Activated CD4-positive, alpha-beta T cell treated with anti-CD3 and anti-CD28 coated beads, Interleukin-2, amount 10 ng/mL, durations not matched to agents 7 days and 5 days (primary cell): ENCODE measurements at regions not wholly inside any gene's neighbourhood (a gene's known extent, or its start where the extent isn't known, plus 50 kb on each side); places are given as distances from the start of the nearest gene placed in this dataset.

Source experiments
- CTCF ChIA-PET: fragments of 350-600 bp; sonication (Branson Sonifier 250); formaldehyde crosslinking; loops from one replicate; lab custom pipeline; 2021; ENCODE audit warnings: antibody characterized with exemption; lab: Charles Lee
- POLR2A ChIA-PET: fragments of 350-600 bp; sonication (Branson Sonifier 250); formaldehyde crosslinking; loops from one replicate; lab custom pipeline; 2021; ENCODE audit warnings: antibody characterized with exemption; lab: Charles Lee
- DNase-seq: peaks from one replicate; pipeline ENCODE4 v3.0.0-alpha.2; 2020
- H3K27ac Mint-ChIP-seq: one replicate; pipeline ENCODE4 v1.8.0; 2021; ENCODE audit warnings: mild to moderate bottlenecking, moderate library complexity, mixed read lengths
- H3K27me3 Mint-ChIP-seq: one replicate; pipeline ENCODE4 v1.8.0; 2021; ENCODE audit warnings: mixed read lengths
- H3K36me3 Mint-ChIP-seq: one replicate; pipeline ENCODE4 v1.8.0; 2021; ENCODE audit warnings: low read depth, mixed read lengths
- H3K4me1 Mint-ChIP-seq: one replicate; pipeline ENCODE4 v1.8.0; 2021; ENCODE audit warnings: mixed read lengths
- H3K4me3 Mint-ChIP-seq: one replicate; pipeline ENCODE4 v1.8.0; 2021; ENCODE audit warnings: mild to moderate bottlenecking, moderate library complexity, mixed read lengths
- H3K9me3 Mint-ChIP-seq: one replicate; pipeline ENCODE4 v1.8.0; 2021; ENCODE audit warnings: mixed read lengths

- ChIA-PET POLR2A (no interaction called here), CTCF (no interaction called here)
- Mint-ChIP-seq H3K27ac (no peak overlapping the region), H3K27me3 (no peaks in the 10 kb centered on the region), H3K36me3 (no peaks in the 10 kb centered on the region), H3K4me3 (no peak overlapping the region), H3K4me1 (no peaks in the 10 kb centered on the region), H3K9me3 (no peaks in the 10 kb centered on the region)
- no peak for DNase-seq
Measured at GRCh38 chr3:84566256-84566655, 392.5 kb upstream of the CADM2 start.

GRCh38 chr3:84567796-84568195, 391.0 kb upstream of the CADM2 start:
- H3K27me3 Mint-ChIP-seq = no peaks in the 10 kb centered on the region
- no peak overlapping the region for H3K27ac Mint-ChIP-seq
- ChIA-PET POLR2A (no interaction called here), CTCF (no interaction called here)
- H3K36me3 Mint-ChIP-seq = no peaks in the 10 kb centered on the region
- DNase-seq = no peak
- no peaks in the 10 kb centered on the region for H3K4me1 Mint-ChIP-seq
- peaks cover 2% of the 10 kb centered on the region for H3K9me3 Mint-ChIP-seq
- H3K4me3 Mint-ChIP-seq = no peak overlapping the region

GRCh38 chr3:84573962-84574361, 384.8 kb upstream of the CADM2 start:
- no peaks in the 10 kb centered on the region for H3K27me3 Mint-ChIP-seq
- no peaks in the 10 kb centered on the region for H3K36me3 Mint-ChIP-seq
- H3K4me1 Mint-ChIP-seq = no peaks in the 10 kb centered on the region
- no peak overlapping the region for H3K4me3 Mint-ChIP-seq
- CTCF ChIA-PET = interaction anchor here (0.6 kb wide), 1 partner anchor 263 kb away, joined by 6 read pairs; no protein-coding TSS in a partner anchor
- POLR2A ChIA-PET = no interaction called here
- peaks cover 11% of the 10 kb centered on the region for H3K9me3 Mint-ChIP-seq
- H3K27ac Mint-ChIP-seq = no peak overlapping the region
- no peak for DNase-seq

GRCh38 chr3:84586427-84586826, 372.4 kb upstream of the CADM2 start:
- no peak for DNase-seq
- no peak overlapping the region for H3K27ac Mint-ChIP-seq
- CTCF ChIA-PET = no interaction called here
- H3K9me3 Mint-ChIP-seq = peaks cover 5% of the 10 kb centered on the region
- H3K4me1 Mint-ChIP-seq = no peaks in the 10 kb centered on the region
- POLR2A ChIA-PET = no interaction called here
- no peaks in the 10 kb centered on the region for H3K27me3 Mint-ChIP-seq
- no peak overlapping the region for H3K4me3 Mint-ChIP-seq
- no peaks in the 10 kb centered on the region for H3K36me3 Mint-ChIP-seq

GRCh38 chr3:84600703-84601225, 358.0 kb upstream of the CADM2 start:
- DNase-seq = no peak
- Mint-ChIP-seq H3K9me3 (peaks cover 2% of the 10 kb centered on the region), H3K27me3 (no peaks in the 10 kb centered on the region), H3K36me3 (no peaks in the 10 kb centered on the region), H3K27ac (no peak overlapping the region), H3K4me3 (no peak overlapping the region), H3K4me1 (no peaks in the 10 kb centered on the region)
- ChIA-PET CTCF (no interaction called here), POLR2A (no interaction called here)

- POLR2A ChIA-PET = no interaction called here
- no peak for DNase-seq
- Mint-ChIP-seq H3K36me3 (no peaks in the 10 kb centered on the region), H3K27ac (no peak overlapping the region), H3K27me3 (no peaks in the 10 kb centered on the region), H3K4me3 (no peak overlapping the region), H3K4me1 (no peaks in the 10 kb centered on the region), H3K9me3 (peaks cover 3% of the 10 kb centered on the region)
- CTCF ChIA-PET = no interaction called here
Measured at GRCh38 chr3:84601303-84601702, 357.5 kb upstream of the CADM2 start.

- Mint-ChIP-seq H3K36me3 (no peaks in the 10 kb centered on the region), H3K4me3 (no peak overlapping the region), H3K9me3 (peaks cover 15% of the 10 kb centered on the region), H3K4me1 (no peaks in the 10 kb centered on the region), H3K27ac (no peak overlapping the region), H3K27me3 (no peaks in the 10 kb centered on the region)
- POLR2A ChIA-PET = no interaction called here
- no peak for DNase-seq
- CTCF ChIA-PET = no interaction called here
Measured at GRCh38 chr3:84621823-84622222, 337.0 kb upstream of the CADM2 start.

GRCh38 chr3:84634668-84635067, 324.1 kb upstream of the CADM2 start:
- H3K27me3 Mint-ChIP-seq = no peaks in the 10 kb centered on the region
- ChIA-PET CTCF (no interaction called here), POLR2A (no interaction called here)
- H3K27ac Mint-ChIP-seq = no peak overlapping the region
- no peaks in the 10 kb centered on the region for H3K4me1 Mint-ChIP-seq
- no peaks in the 10 kb centered on the region for H3K36me3 Mint-ChIP-seq
- no peak overlapping the region for H3K4me3 Mint-ChIP-seq
- peaks cover 4% of the 10 kb centered on the region for H3K9me3 Mint-ChIP-seq
- DNase-seq = no peak

GRCh38 chr3:84637272-84637671, 321.5 kb upstream of the CADM2 start:
- Mint-ChIP-seq H3K27me3 (no peaks in the 10 kb centered on the region), H3K4me3 (no peak overlapping the region), H3K9me3 (peaks cover 7% of the 10 kb centered on the region), H3K4me1 (no peaks in the 10 kb centered on the region), H3K27ac (no peak overlapping the region), H3K36me3 (no peaks in the 10 kb centered on the region)
- DNase-seq = no peak
- ChIA-PET CTCF (no interaction called here), POLR2A (no interaction called here)

- H3K27ac Mint-ChIP-seq = no peak overlapping the region
- ChIA-PET CTCF (no interaction called here), POLR2A (no interaction called here)
- no peaks in the 10 kb centered on the region for H3K4me1 Mint-ChIP-seq
- H3K9me3 Mint-ChIP-seq = peaks cover 2% of the 10 kb centered on the region
- no peak overlapping the region for H3K4me3 Mint-ChIP-seq
- H3K36me3 Mint-ChIP-seq = no peaks in the 10 kb centered on the region
- no peak for DNase-seq
- H3K27me3 Mint-ChIP-seq = no peaks in the 10 kb centered on the region
Measured at GRCh38 chr3:84666468-84666867, 292.3 kb upstream of the CADM2 start.

GRCh38 chr3:84679211-84679610, 279.6 kb upstream of the CADM2 start:
- Mint-ChIP-seq H3K27ac (no peak overlapping the region), H3K9me3 (peaks cover 8% of the 10 kb centered on the region), H3K4me3 (no peak overlapping the region), H3K4me1 (no peaks in the 10 kb centered on the region), H3K27me3 (no peaks in the 10 kb centered on the region), H3K36me3 (no peaks in the 10 kb centered on the region)
- CTCF ChIA-PET = no interaction called here
- no peak for DNase-seq
- POLR2A ChIA-PET = no interaction called here

- H3K9me3 Mint-ChIP-seq = peaks cover 8% of the 10 kb centered on the region
- ChIA-PET CTCF (no interaction called here), POLR2A (no interaction called here)
- DNase-seq = no peak
- H3K36me3 Mint-ChIP-seq = no peaks in the 10 kb centered on the region
- H3K27me3 Mint-ChIP-seq = no peaks in the 10 kb centered on the region
- H3K4me1 Mint-ChIP-seq = no peaks in the 10 kb centered on the region
- no peak overlapping the region for H3K4me3 Mint-ChIP-seq
- no peak overlapping the region for H3K27ac Mint-ChIP-seq
Measured at GRCh38 chr3:84680700-84681099, 278.1 kb upstream of the CADM2 start.

GRCh38 chr3:84683493-84683892, 275.3 kb upstream of the CADM2 start:
- Mint-ChIP-seq H3K27me3 (no peaks in the 10 kb centered on the region), H3K4me1 (no peaks in the 10 kb centered on the region), H3K9me3 (peaks cover 3% of the 10 kb centered on the region), H3K4me3 (no peak overlapping the region), H3K27ac (no peak overlapping the region), H3K36me3 (no peaks in the 10 kb centered on the region)
- ChIA-PET POLR2A (no interaction called here), CTCF (no interaction called here)
- no peak for DNase-seq

- Mint-ChIP-seq H3K36me3 (no peaks in the 10 kb centered on the region), H3K4me3 (no peak overlapping the region), H3K27me3 (no peaks in the 10 kb centered on the region), H3K9me3 (peaks cover 3% of the 10 kb centered on the region), H3K27ac (no peak overlapping the region), H3K4me1 (no peaks in the 10 kb centered on the region)
- CTCF ChIA-PET = no interaction called here
- POLR2A ChIA-PET = no interaction called here
- DNase-seq = no peak
Measured at GRCh38 chr3:84685467-84685866, 273.3 kb upstream of the CADM2 start.
